K562 (cell line): ENCODE measurements at regions not wholly inside any gene's neighbourhood (a gene's known extent, or its start where the extent isn't known, plus 50 kb on each side); places are given as distances from the start of the nearest gene placed in this dataset.

Experiments
- ATAC-seq: fragments of 200-7000 bp; cut with Tn5 transposase; 3 replicates; pipeline ENCODE4 v1.9.1; 2020; ENCODE audit warnings: moderate library complexity
- BruUV-seq: library from RNA; stranded (reverse); fragments of 400-500 nt; replicated peaks from 2 replicates; lab custom pipeline; 2021; lab: Mats Ljungman, UMichigan
- CTCF ChIA-PET: fragments of 300-600 bp; formaldehyde crosslinking; extraction: SDS; loops from one replicate; lab custom pipeline; 2021; ENCODE audit warnings: low intra/inter-chr PET ratio; lab: Yijun Ruan, JAX
- POLR2A ChIA-PET: fragments of 300-600, 350-650 bp; sonication (Branson Sonifier 250); formaldehyde crosslinking; extraction: SDS; loops from one replicate; lab custom pipeline; 2021; ENCODE audit warnings: antibody characterized with exemption, inconsistent platforms; lab: Yijun Ruan, JAX
- DNase-seq, 4 experiments: peaks; one replicate each; pipeline versions ENCODE4 v3.0.0 to v3.0.0-alpha.2; 2011 to 2018; ENCODE audit warnings: low spot score in 3 of 4, mixed read lengths in 3 of 4; ENCODE audit errors: extremely low read depth in 1 of 4
- FAIRE-seq: peaks from 2 replicates; lab custom pipeline; 2011; peaks lifted over from hg19 to GRCh38; lab: Jason Lieb, UNC
- H2AFZ ChIP-seq: 2 replicates; pipeline ENCODE4 v1.6.0; 2011; ENCODE audit warnings: low read depth, low read length, control low read depth, inconsistent platforms
- H3K27ac ChIP-seq: fragments of 200-600 bp; 3 replicates; pipeline ENCODE4 v1.8.0; 2011; ENCODE audit warnings: low read depth, mild to moderate bottlenecking, control low read depth, inconsistent platforms, low read length, moderate library complexity, mixed read lengths; ENCODE audit errors: extremely low read depth
- H3K27me3 ChIP-seq, 2 experiments: fragments of 300-600 bp in 1 of 2; 2 replicates in 1 of 2; 3 replicates in 1 of 2; pipeline versions ENCODE4 v1.6.0 to v1.8.0; 2011; ENCODE audit warnings: inconsistent platforms in 2 of 2, low read length in 2 of 2, mild to moderate bottlenecking in 1 of 2, mixed read lengths in 1 of 2, moderate library complexity in 1 of 2; ENCODE audit not compliant: control insufficient read depth in 2 of 2, insufficient read depth in 2 of 2
- H3K36me3 ChIP-seq: fragments of 300-600 bp; 3 replicates; pipeline ENCODE4 v1.8.0; 2011; ENCODE audit warnings: mild to moderate bottlenecking, low read length, inconsistent platforms; ENCODE audit not compliant: control insufficient read depth, insufficient read depth
- H3K4me1 ChIP-seq, 2 experiments: fragments of 200-600 bp in 1 of 2; replicated peaks in 1 of 2; 2 replicates in 1 of 2; 3 replicates in 1 of 2; pipeline versions ENCODE4 v1.5.1 to v1.8.0; 2011; ENCODE audit warnings: inconsistent platforms in 2 of 2, low read length in 2 of 2, mild to moderate bottlenecking in 1 of 2, mixed read lengths in 1 of 2, moderate library complexity in 1 of 2; ENCODE audit not compliant: control insufficient read depth in 2 of 2, insufficient read depth in 2 of 2
- H3K4me2 ChIP-seq: 2 replicates; pipeline ENCODE4 v1.6.1; 2011; ENCODE audit warnings: low read length, control low read depth, inconsistent platforms, mixed read lengths; ENCODE audit not compliant: insufficient read depth
- H3K4me3 ChIP-seq: fragments of 200-600 bp; sonication (generic), shearing (Covaris generic); 2 replicates; pipeline ENCODE4 v1.5.1; 2016; ENCODE audit warnings: control low read depth, inconsistent platforms
- H3K79me2 ChIP-seq: fragments of 200-600 bp; 3 replicates; pipeline ENCODE4 v1.8.0; 2011; ENCODE audit warnings: low read length, inconsistent platforms; ENCODE audit not compliant: control insufficient read depth, insufficient read depth
- H3K9ac ChIP-seq, 2 experiments: 2 replicates each; pipeline versions ENCODE4 v1.6.0 to v1.6.1; 2011; ENCODE audit warnings: low read depth in 2 of 2, low read length in 2 of 2, control low read depth in 1 of 2, inconsistent platforms in 1 of 2, mild to moderate bottlenecking in 1 of 2, mixed read lengths in 1 of 2; ENCODE audit not compliant: insufficient read depth in 1 of 2
- H3K9me1 ChIP-seq: one replicate; pipeline ENCODE4 v1.6.0; 2011; ENCODE audit warnings: inconsistent platforms, mild to moderate bottlenecking, low read length, moderate library complexity; ENCODE audit not compliant: control insufficient read depth, insufficient read depth
- H3K9me3 ChIP-seq: replicated peaks from 2 replicates; pipeline ENCODE4 v1.5.1; 2011; ENCODE audit warnings: low read depth, low read length, inconsistent platforms; ENCODE audit not compliant: control insufficient read depth, insufficient read depth
- H4K20me1 ChIP-seq: replicated peaks from 2 replicates; pipeline ENCODE4 v1.6.1; 2011; ENCODE audit warnings: low read length, inconsistent platforms, mixed read lengths; ENCODE audit not compliant: control insufficient read depth, insufficient read depth
- ATF1 ChIP-seq, 2 experiments: fragments of 450-650 bp in 1 of 2; IDR thresholded peaks; 2 replicates each; pipeline ENCODE4 v1.6.1; 2016; ENCODE audit warnings: missing compliant biosample characterization in 1 of 2, missing genetic modification characterization in 1 of 2
- SETDB1 ChIP-seq: IDR thresholded peaks from one replicate; pipeline ENCODE4 v1.6.1; 2012; ENCODE audit warnings: low read length, control low read depth, inconsistent platforms
- TAF15 ChIP-seq: fragments of 200-400 bp; formaldehyde crosslinking; IDR thresholded peaks from 2 replicates; pipeline ENCODE4 v1.6.1; 2017; ENCODE audit warnings: mild to moderate bottlenecking, low read depth, low read length, moderate library complexity
- VEZF1 ChIP-seq: fragments of 200-800 bp; sonication (Bioruptor generic); IDR thresholded peaks from 2 replicates; pipeline ENCODE4 v1.6.1; 2017; ENCODE audit warnings: missing genetic modification characterization, missing compliant biosample characterization
- ZC3H11A ChIP-seq: IDR thresholded peaks from 2 replicates; pipeline ENCODE4 v1.6.1; 2012; ENCODE audit warnings: low read depth, low read length, improper control_type of control experiment
- ZNF12 ChIP-seq: sonication (generic); formaldehyde crosslinking; IDR thresholded peaks from 2 replicates; pipeline ENCODE4 v1.4.0; 2020; ENCODE audit warnings: mild to moderate bottlenecking, missing genetic modification reagents
- WGBS: fragments of 100-300 bp; shearing (Covaris generic); methylation state at CpG from one replicate; pipeline ENCODE4 v1.1.6; 2016; ENCODE audit warnings: low coverage, mixed read lengths; ENCODE audit not compliant: insufficient coverage; ENCODE audit errors: missing lambda C conversion rate; 5-methylcytosine and 5-hydroxymethylcytosine counted together
- in situ Hi-C: fragments of 300-500 bp; cut with MboI; formaldehyde crosslinking; loops from 4 replicates; pipeline ENCODE4 v1.15.0; 2018; ENCODE audit warnings: inconsistent platforms, mixed read lengths
- intact Hi-C: fragments of 100-400 bp; cut with micrococcal nuclease; formaldehyde crosslinking; loops from 2 replicates; pipeline ENCODE4 v1.14.2; 2022

- H3K9me1 ChIP-seq, result no peaks in the 10 kb centered on the region
- no peaks in the 10 kb centered on the region for H3K36me3 ChIP-seq
- no peaks in the 10 kb centered on the region for H3K79me2 ChIP-seq
- FAIRE-seq, result no peak
- ChIA-PET CTCF (no interaction called here), POLR2A (interaction anchor here (1.2 kb wide), 1 partner anchor 12 kb away, joined by 3 read pairs; no protein-coding TSS in a partner anchor)
- DNase-seq, result no peak
- no peaks in the 10 kb centered on the region for H3K4me1 ChIP-seq
- intact Hi-C loops, result no loop called here
- WGBS, result 6% methylated on average over 2 of the region's 2 CpGs
- no peak for ATAC-seq
- H2AFZ ChIP-seq, result no peak overlapping the region
- no peaks in the 10 kb centered on the region for H3K9me3 ChIP-seq
- no peaks in the 10 kb centered on the region for H3K27me3 ChIP-seq
- H3K4me3 ChIP-seq, result no peak overlapping the region
- H3K9ac ChIP-seq, result no peak overlapping the region
- no peaks in the 10 kb centered on the region for H4K20me1 ChIP-seq
- H3K4me2 ChIP-seq, result no peak overlapping the region
- TF ChIP-seq VEZF1 (CRISPR knock-in tag) (no peak), ATF1 (CRISPR knock-in tag; IDR thresholded peaks at IDR 0.05) (no peak), ATF1 (tag; IDR thresholded peaks at IDR 0.05) (no peak), SETDB1 (no peak), TAF15 (no peak), ZC3H11A (no peak), ZNF12 (CRISPR knock-in tag) (no peak)
- no peak overlapping the region for H3K27ac ChIP-seq
- BruUV-seq, result no TSS peak
- in situ Hi-C loops, result no loop called here
Observed at GRCh38 chr5:125033602-125034001, 287.2 kb upstream of the ZNF608 start.
